IPS-18a (cell line): ENCODE measurements at regions not wholly inside any gene's neighbourhood (a gene's known extent, or its start where the extent isn't known, plus 50 kb on each side); places are given as distances from the start of the nearest gene placed in this dataset.
"Not testable (repeated sequence)": the region's sequence is repeated elsewhere in the genome, so short reads cannot be mapped to it uniquely, and the experiment has no call there.

ENCODE experiments used
- H3K27ac ChIP-seq: one replicate; pipeline ENCODE4 v1.5.1; 2013; ENCODE audit warnings: low read length
- H3K27me3 ChIP-seq: one replicate; pipeline ENCODE4 v1.6.1; 2013; ENCODE audit warnings: mild to moderate bottlenecking, low read length; ENCODE audit not compliant: control insufficient read depth, insufficient read depth
- H3K36me3 ChIP-seq: one replicate; pipeline ENCODE4 v1.6.1; 2013; ENCODE audit warnings: low read depth, low read length; ENCODE audit not compliant: control insufficient read depth
- H3K4me1 ChIP-seq: one replicate; pipeline ENCODE4 v1.6.1; 2013; ENCODE audit warnings: low read depth, low read length; ENCODE audit not compliant: control insufficient read depth
- H3K4me3 ChIP-seq: one replicate; pipeline ENCODE4 v1.5.1; 2013; ENCODE audit warnings: low read length
- H3K9ac ChIP-seq: one replicate; pipeline ENCODE4 v1.6.1; 2013; ENCODE audit warnings: mild to moderate bottlenecking, low read length, moderate library complexity
- H3K9me3 ChIP-seq: one replicate; pipeline ENCODE4 v1.6.1; 2013; ENCODE audit warnings: low read depth, low read length; ENCODE audit not compliant: control insufficient read depth

DNA sequence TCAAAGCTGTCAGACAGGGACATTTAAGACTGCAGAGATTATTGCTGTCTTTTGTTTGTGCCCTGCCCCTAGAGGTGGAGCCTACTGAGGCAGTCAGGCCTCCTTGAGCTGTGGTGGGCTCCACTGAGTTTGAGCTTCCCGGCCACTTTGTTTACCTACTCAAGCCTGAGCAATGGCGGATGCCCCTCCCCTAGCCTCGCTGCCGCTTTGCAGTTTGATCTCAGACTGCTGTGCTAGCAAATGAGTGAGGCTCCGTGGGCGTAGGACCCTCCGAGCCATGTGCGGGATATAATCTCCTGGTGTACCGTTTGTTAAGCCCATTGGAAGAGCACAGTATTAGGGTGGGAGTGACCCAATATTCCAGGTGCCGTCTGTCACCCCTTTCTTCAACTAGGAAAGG lies 1835.5 kb upstream of the PIK3C3 start:
- not testable (repeated sequence) for H3K4me1 ChIP-seq, H3K27ac ChIP-seq, H3K27me3 ChIP-seq, H3K9ac ChIP-seq, H3K36me3 ChIP-seq, H3K9me3 ChIP-seq, H3K4me3 ChIP-seq

GRCh38 chr18:40110455-40110854 lies 1844.6 kb upstream of the PIK3C3 start:
- H3K9me3 ChIP-seq = no peaks in the 10 kb centered on the region
- no peak overlapping the region for H3K27ac ChIP-seq
- no peak overlapping the region for H3K4me3 ChIP-seq
- no peaks in the 10 kb centered on the region for H3K4me1 ChIP-seq
- H3K36me3 ChIP-seq = no peaks in the 10 kb centered on the region
- no peaks in the 10 kb centered on the region for H3K27me3 ChIP-seq
- H3K9ac ChIP-seq = no peak overlapping the region

DNA sequence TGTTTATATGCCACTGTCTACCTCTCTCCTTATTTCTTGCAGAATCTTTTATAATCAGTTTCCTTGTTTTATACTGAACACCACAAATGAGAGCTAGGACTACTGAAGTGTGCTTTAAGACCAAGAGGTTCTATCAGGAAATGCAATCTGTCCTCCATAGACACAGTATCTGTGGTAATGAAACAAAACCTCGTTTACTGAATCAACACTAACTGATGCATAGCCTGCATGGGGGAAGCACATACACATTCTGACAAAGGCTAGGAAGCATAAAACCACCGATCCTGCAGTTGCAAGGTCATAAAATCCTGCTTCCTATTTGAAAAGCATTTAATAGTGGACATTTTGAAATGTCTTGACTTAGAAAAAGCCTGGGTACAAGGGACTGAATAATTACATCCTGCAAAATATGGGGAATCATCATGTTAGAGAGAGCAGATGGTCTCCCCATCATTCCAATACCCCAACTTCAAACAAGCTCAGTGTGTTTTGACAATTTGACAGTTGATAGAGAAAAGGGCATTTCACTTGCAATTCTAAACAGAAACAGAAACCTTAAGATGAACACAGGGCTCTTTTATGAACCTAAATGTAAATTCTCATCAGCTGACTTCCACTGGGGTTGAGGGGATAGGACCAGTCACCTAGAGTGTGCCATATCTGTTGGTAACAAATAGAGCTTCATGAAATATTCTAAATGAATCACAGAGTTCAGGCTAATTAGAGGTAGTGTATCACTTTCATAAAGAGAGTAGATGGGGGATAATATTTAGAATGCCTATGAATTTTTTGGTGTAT lies 1845.6 kb upstream of the PIK3C3 start:
- Histone ChIP-seq H3K27ac (no peak overlapping the region), H3K9me3 (no peaks in the 10 kb centered on the region), H3K27me3 (no peaks in the 10 kb centered on the region), H3K4me3 (no peak overlapping the region), H3K4me1 (no peaks in the 10 kb centered on the region), H3K9ac (no peak overlapping the region), H3K36me3 (no peaks in the 10 kb centered on the region)

- no peaks in the 10 kb centered on the region for H3K27me3 ChIP-seq
- H3K27ac ChIP-seq = no peak overlapping the region
- H3K36me3 ChIP-seq = no peaks in the 10 kb centered on the region
- no peak overlapping the region for H3K9ac ChIP-seq
- no peak overlapping the region for H3K4me3 ChIP-seq
- H3K9me3 ChIP-seq = no peaks in the 10 kb centered on the region
- no peaks in the 10 kb centered on the region for H3K4me1 ChIP-seq
Observed at GRCh38 chr18:40108596-40108995, 1846.4 kb upstream of the PIK3C3 start.

DNA sequence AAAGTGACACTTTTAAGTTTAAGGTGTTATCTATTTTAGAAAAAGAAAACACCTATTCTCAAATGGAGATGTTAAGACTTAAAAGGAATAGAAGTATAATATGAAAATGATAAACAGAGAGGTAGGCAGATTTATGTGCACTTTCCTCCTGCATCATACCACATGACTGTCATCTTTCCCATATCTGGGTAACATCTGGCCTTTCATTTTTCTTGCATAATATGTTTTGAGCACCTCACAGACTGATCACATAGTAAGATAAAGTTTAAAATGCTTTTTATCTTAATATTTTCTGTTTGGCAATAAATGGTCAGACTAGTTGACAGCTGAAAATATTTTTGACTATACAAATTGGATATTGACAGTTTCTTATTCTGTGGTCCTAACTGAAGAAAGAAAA lies 1852.1 kb upstream of the PIK3C3 start:
- no peaks in the 10 kb centered on the region for H3K9me3 ChIP-seq
- H3K9ac ChIP-seq = no peak overlapping the region
- H3K4me3 ChIP-seq = no peak overlapping the region
- H3K4me1 ChIP-seq = no peaks in the 10 kb centered on the region
- no peaks in the 10 kb centered on the region for H3K36me3 ChIP-seq
- H3K27ac ChIP-seq = no peak overlapping the region
- H3K27me3 ChIP-seq = no peaks in the 10 kb centered on the region

- Histone ChIP-seq H3K4me1 (peaks cover 1% of the 10 kb centered on the region), H3K27ac (no peak overlapping the region), H3K36me3 (no peaks in the 10 kb centered on the region), H3K27me3 (no peaks in the 10 kb centered on the region), H3K9me3 (no peaks in the 10 kb centered on the region), H3K4me3 (no peak overlapping the region), H3K9ac (no peak overlapping the region)
Observed at GRCh38 chr18:40099641-40100040, 1855.4 kb upstream of the PIK3C3 start.

DNA sequence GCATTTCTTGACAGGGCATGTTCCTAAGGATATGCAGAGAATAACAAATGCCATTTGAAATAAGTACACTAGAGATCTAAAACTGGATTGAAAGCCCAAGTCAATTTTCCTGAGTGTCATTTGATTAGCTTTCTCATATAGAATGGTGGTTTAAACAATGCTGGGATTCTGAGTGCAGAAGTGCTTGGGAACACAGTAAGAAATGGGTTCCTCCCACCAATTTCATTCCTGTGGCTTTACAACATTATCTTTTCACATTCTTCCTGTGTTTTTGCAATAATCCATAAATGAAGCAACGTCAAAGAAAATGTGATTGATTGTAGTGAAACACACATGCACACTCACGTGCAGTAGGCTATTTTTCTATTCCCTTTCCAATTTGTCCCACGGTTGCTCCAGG lies 1858.4 kb upstream of the PIK3C3 start:
- Histone ChIP-seq H3K9ac (no peak overlapping the region), H3K4me3 (no peak overlapping the region), H3K27ac (no peak overlapping the region), H3K36me3 (no peaks in the 10 kb centered on the region), H3K4me1 (peaks cover 13% of the 10 kb centered on the region), H3K9me3 (no peaks in the 10 kb centered on the region), H3K27me3 (no peaks in the 10 kb centered on the region)

DNA sequence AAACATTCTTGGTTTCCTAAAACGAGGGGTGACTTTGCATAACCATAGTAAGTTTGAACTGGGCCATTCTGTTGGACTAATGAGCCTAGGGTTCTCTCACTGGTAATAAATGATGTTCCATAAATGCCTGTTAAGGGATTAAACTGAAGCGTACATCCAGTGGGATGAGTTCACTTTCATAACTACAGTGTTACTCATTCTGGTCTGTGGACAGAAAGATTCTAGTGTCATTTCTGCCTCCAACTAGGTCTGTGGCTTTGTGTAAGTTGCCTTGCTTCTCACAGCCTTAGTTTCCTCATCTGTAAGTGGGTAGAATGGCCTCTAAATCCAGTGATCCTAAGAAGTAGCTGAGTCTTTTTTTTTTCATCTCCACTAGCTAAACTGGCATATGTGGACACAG lies 1860.6 kb upstream of the PIK3C3 start:
- Histone ChIP-seq H3K9ac (no peak overlapping the region), H3K4me1 (peaks cover 13% of the 10 kb centered on the region), H3K27ac (no peak overlapping the region), H3K36me3 (no peaks in the 10 kb centered on the region), H3K9me3 (no peaks in the 10 kb centered on the region), H3K27me3 (no peaks in the 10 kb centered on the region), H3K4me3 (no peak overlapping the region)

GRCh38 chr18:40088130-40088529 lies 1866.9 kb upstream of the PIK3C3 start:
- H3K27me3 ChIP-seq = no peaks in the 10 kb centered on the region
- H3K9ac ChIP-seq = no peak overlapping the region
- H3K4me1 ChIP-seq = no peaks in the 10 kb centered on the region
- no peaks in the 10 kb centered on the region for H3K36me3 ChIP-seq
- H3K4me3 ChIP-seq = no peak overlapping the region
- no peak overlapping the region for H3K27ac ChIP-seq
- H3K9me3 ChIP-seq = no peaks in the 10 kb centered on the region

GRCh38 chr18:40079786-40080185 lies 1875.2 kb upstream of the PIK3C3 start:
- Histone ChIP-seq H3K4me1 (no peaks in the 10 kb centered on the region), H3K27me3 (no peaks in the 10 kb centered on the region), H3K9me3 (no peaks in the 10 kb centered on the region), H3K27ac (no peak overlapping the region), H3K4me3 (no peak overlapping the region), H3K36me3 (no peaks in the 10 kb centered on the region), H3K9ac (no peak overlapping the region)

GRCh38 chr18:40075616-40076015 lies 1879.4 kb upstream of the PIK3C3 start:
- H3K4me1 ChIP-seq = no peaks in the 10 kb centered on the region
- no peak overlapping the region for H3K27ac ChIP-seq
- H3K9me3 ChIP-seq = no peaks in the 10 kb centered on the region
- no peak overlapping the region for H3K9ac ChIP-seq
- no peaks in the 10 kb centered on the region for H3K27me3 ChIP-seq
- no peak overlapping the region for H3K4me3 ChIP-seq
- H3K36me3 ChIP-seq = no peaks in the 10 kb centered on the region

DNA sequence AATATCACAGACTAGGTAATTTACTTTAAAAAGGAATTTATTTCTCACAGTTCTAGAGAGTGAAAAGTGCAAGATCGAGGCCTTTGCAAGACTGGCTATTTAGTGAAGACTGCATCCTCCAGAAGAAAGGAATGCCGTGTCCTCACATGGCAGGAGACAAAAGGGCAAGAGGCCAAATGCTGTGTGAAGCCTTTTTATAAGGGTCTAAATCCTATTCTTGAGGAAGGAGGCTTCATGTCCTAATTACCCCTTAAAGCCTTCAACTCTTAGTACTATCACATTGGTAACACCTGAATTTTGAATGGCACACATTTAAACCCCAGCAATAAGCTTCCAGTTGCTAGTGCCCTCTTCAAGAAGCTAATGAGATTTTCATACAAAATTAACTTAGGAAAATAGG lies 1882.3 kb upstream of the PIK3C3 start:
- Histone ChIP-seq H3K27ac (no peak overlapping the region), H3K9ac (no peak overlapping the region), H3K4me1 (no peaks in the 10 kb centered on the region), H3K4me3 (no peak overlapping the region), H3K9me3 (no peaks in the 10 kb centered on the region), H3K36me3 (no peaks in the 10 kb centered on the region), H3K27me3 (no peaks in the 10 kb centered on the region)
